ENCODE measurements at regions not wholly inside any gene's neighbourhood (a gene's known extent, or its start where the extent isn't known, plus 50 kb on each side); places are given as distances from the start of the nearest gene placed in this dataset.

DNA sequence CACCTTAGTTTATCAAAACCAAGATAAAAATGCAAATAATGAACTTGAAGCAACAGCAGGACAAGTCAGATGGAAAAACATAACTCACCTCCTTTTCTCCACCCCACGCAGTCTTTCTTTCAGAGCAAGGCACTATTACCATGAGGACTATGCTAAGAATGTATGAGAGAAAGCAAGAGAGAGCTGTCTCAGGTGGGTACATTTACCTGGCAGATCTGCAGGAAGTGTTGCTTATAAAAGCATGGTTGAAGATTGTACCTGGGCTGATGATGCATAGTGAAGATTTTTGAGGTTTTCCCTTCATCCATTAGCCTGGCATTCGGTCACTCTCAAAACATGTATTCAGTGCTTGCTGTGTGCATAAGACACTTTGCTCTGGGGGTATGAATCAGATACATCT is 68.8 kb upstream of the IFNG-AS1 start:
- Histone ChIP-seq H3K79me1 (ENCODE audit: low read depth, low read length) (no peaks in the 10 kb centered on the region), H3K23me2 (ENCODE audit: low read depth, low read length) (no peaks in the 10 kb centered on the region), H3K27me3 (replicated peaks in 1 of 4; ENCODE audit: control insufficient read depth in 3 of 4, extremely low read depth in 1 of 4, insufficient read depth in 3 of 4, low read length in 3 of 4) (no peaks in the 10 kb centered on the region), H3K4ac (replicated peaks; ENCODE audit: insufficient read length, low read depth, low read length) (no peak overlapping the region), H2BK120ac (replicated peaks; ENCODE audit: low read depth, low read length) (no peak overlapping the region), H2BK12ac (ENCODE audit: low read depth, low read length) (no peak overlapping the region), H2AFZ (ENCODE audit: low read length) (no peak overlapping the region), H3K4me3 (ENCODE audit: extremely low read depth in 1 of 4, insufficient read depth in 2 of 4, low read depth in 3 of 4, low read length in 4 of 4) (no peak overlapping the region), H3K23ac (ENCODE audit: insufficient read length) (no peak overlapping the region), H3K14ac (ENCODE audit: insufficient read length) (no peak overlapping the region), H2AK5ac (ENCODE audit: low read depth, low read length) (no peak overlapping the region), H3K36me3 (ENCODE audit: control insufficient read depth in 2 of 4, insufficient read depth in 4 of 4, low read length in 3 of 4) (no peaks in the 10 kb centered on the region), H3K4me2 (ENCODE audit: insufficient read depth in 1 of 2, low read depth in 2 of 2, low read length in 2 of 2) (no peak overlapping the region; a peak in 1 of 4 replicates), H3K56ac (replicated peaks; ENCODE audit: insufficient read length, low read depth, low read length) (no peak overlapping the region), H3K9me3 (ENCODE audit: insufficient read depth in 2 of 2, low read depth in 1 of 2, low read length in 1 of 2) (no peaks in the 10 kb centered on the region), H3K27ac (ENCODE audit: low read depth, low read length) (no peak overlapping the region), H4K20me1 (replicated peaks in 1 of 2; ENCODE audit: control insufficient read depth in 1 of 2, insufficient read depth in 2 of 2, low read length in 2 of 2) (no peaks in the 10 kb centered on the region), H4K91ac (replicated peaks; ENCODE audit: insufficient read length, low read length) (no peak overlapping the region), H3K4me1 (replicated peaks in 1 of 4; ENCODE audit: control insufficient read depth in 3 of 4, insufficient read depth in 4 of 4, low read length in 3 of 4) (peaks cover 6 to 23% (median 17%) of the 10 kb centered on the region in 4 experiments), H2BK20ac (ENCODE audit: low read length) (no peak overlapping the region), H3K18ac (ENCODE audit: extremely low read depth, low read length) (no peak overlapping the region), H4K8ac (ENCODE audit: extremely low read depth, insufficient read depth, low read length) (no peak overlapping the region), H4K5ac (ENCODE audit: insufficient read length, low read depth, low read length) (no peak overlapping the region), H2BK5ac (ENCODE audit: low read depth, low read length) (no peak overlapping the region), H3K79me2 (ENCODE audit: control insufficient read depth in 1 of 2, insufficient read depth in 2 of 2, low read length in 2 of 2) (no peaks in the 10 kb centered on the region), H2BK15ac (ENCODE audit: low read length) (no peak overlapping the region; the same call in 1 of the 2 replicates), H3K9ac (replicated peaks in 1 of 4; ENCODE audit: extremely low read depth in 1 of 4, low read depth in 3 of 4, low read length in 3 of 4) (no peak overlapping the region; a peak in 2 of 7 replicates)
- FAIRE-seq: no peak
- WGBS, 2 experiments (ENCODE audit: extremely low coverage in 1 of 2, insufficient coverage in 1 of 2, insufficient read length in 1 of 2, insufficient replicate concordance in 2 of 2, low coverage in 1 of 2, low lambda C conversion rate in 2 of 2, missing lambda C conversion rate in 1 of 2): 73% methylated on average over 2 of the region's 2 CpGs; no CpG with 5 or more reads in 1 of the 2 experiments
- no peak for DNase-seq (ENCODE audit: low read depth in 1 of 2, low spot score in 2 of 2)
- ChIA-PET POLR2A (ENCODE audit: partially characterized antibody) (no interaction called here), CTCF (ENCODE audit: partially characterized antibody) (interaction anchor here (0.9 to 6.2 kb wide), 5 partner anchors 10 to 490 kb away, joined by 3 to 28 read pairs (median 3); no protein-coding TSS in a partner anchor)
- TF ChIP-seq FOSL1 (IDR thresholded peaks at IDR 0.05; ENCODE audit: insufficient read depth, low read depth, low read length) (no peak), SP2 (IDR thresholded peaks at IDR 0.05; ENCODE audit: low read length) (no peak), ATF3 (IDR thresholded peaks at IDR 0.05; ENCODE audit: insufficient read depth, low read depth, low read length) (no peak)

All from H1 (cell line).